Activated CD4-positive, alpha-beta T cell treated with anti-CD3 and anti-CD28 coated beads, Interleukin-2, amount 50 U/mL, for 24 hours (primary cell): ENCODE measurements at regions not wholly inside any gene's neighbourhood (a gene's known extent, or its start where the extent isn't known, plus 50 kb on each side); places are given as distances from the start of the nearest gene placed in this dataset.
"Not testable (repeated sequence)": the region's sequence is repeated elsewhere in the genome, so short reads cannot be mapped to it uniquely, and the experiment has no call there.

Source experiments
- DNase-seq, 2 donors: peaks; one replicate each; pipeline ENCODE4 v3.0.0-alpha.2; 2020; ENCODE audit warnings: low read depth in 1 of 2, low spot score in 1 of 2

DNA sequence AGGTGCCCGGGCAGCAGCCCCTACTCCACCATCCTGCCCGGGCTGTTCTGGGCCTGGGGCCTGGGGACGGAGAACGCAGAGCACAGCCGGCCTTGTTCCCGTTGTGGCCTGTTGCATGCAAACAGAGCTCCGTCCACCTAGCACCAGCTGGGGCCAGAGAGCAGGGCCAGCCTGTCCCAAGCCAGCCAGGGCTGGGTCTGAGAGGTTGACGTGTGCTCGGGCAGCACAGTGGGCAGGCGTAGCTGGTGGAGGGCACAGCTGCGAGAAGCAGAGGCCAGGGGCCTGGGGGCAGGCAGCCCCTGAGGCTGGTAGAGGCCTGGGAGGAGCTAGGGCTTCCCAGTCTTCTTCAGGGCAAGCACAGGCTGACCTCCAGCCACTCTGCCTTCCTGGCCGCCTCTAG lies 1192.6 kb downstream of the BRD1 start:
- DNase-seq: no peak

DNA sequence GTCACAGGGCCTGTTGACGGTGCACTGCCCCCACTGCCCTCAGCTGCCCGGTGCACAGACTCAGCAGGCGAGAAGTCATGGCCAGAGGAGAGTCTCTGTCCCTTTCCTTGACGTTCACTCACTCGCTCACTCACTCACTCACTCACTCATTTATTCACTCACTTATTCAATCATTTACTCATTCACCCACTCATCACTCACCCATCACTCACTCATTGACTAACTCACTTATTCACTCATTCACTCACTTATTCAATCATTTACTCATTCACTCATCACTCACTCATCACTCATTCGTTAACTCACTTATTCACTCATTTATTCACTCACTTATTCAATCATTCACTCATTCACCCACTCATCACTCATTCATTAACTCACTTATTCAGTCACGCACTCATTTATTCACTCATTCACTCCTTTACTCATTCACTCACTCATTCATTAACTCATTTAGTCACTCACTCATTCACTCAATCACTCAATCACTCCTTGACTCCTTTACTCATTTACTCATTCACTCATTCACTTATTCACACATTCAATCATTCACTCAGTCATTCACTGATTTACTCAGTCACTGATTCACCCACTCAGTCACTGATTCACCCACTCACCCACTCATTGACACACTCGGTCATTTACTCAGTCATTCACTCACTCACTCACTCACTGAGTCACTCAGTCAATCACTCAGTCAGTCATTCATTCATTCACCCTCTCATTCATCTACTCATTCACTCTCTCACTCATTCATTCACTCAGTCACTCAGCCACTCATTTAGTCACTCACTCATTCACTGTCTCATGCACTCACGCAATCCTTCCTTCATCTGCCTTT lies 1193.5 kb downstream of the BRD1 start:
- DNase-seq: no peak

DNA sequence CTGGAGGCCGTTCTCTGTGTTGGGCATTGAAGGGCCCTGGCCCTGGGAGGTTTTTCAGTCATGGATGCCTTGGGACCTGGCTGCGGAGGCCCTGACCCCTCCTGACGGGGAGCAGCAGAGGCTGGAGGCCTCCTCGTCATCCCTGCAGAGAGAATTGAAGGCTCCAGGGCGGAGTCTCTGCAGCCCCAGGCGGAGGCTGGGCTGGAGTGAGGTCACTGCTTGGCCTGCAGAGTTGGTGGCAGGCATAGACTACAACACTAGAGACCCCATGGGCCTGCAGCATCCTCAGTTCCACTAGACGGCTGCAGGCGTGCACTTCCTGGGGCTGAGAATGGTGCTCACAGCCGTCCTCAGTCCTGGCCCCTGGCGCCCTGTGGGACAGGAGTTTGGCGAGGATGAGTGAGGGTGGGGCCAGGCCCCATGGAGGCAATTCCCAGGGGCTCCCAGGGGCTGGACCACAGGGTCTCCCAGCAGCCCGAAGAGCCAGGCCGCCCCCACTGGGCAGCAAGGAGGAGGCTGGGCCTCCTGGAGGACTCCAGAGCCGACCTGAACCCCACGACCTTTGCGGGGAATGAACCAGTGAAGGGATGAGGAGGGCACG lies 1194.9 kb downstream of the BRD1 start:
- no peak for DNase-seq

DNA sequence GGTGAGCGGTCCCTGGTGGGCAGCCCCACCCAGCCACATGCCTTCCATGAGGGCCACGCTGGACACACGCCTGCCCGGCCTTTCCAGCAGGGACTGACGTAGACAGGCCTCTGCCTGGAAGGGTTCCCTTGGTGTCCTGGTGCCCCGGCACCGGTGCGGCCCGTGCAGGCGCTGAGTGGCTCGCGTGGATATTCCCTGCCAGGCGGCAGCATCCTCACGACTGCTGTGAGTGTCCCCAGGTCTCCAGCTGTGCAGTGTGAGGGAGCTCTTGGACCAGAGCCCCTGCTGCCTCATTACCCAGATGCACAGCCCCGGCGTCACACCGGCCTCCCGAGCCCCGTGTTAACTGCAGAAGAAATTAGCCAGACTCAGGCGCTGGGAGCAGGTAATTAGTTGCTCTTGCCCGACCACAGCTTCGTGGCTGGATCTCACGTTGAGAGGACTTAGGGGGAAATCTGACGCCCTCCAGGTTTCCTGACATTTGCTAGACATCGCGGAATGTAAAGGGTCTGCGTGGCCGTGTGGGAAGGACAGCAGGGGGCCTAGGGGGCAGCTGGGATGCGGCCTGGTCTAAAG lies 1196.3 kb downstream of the BRD1 start:
- DNase-seq: no peak

DNA sequence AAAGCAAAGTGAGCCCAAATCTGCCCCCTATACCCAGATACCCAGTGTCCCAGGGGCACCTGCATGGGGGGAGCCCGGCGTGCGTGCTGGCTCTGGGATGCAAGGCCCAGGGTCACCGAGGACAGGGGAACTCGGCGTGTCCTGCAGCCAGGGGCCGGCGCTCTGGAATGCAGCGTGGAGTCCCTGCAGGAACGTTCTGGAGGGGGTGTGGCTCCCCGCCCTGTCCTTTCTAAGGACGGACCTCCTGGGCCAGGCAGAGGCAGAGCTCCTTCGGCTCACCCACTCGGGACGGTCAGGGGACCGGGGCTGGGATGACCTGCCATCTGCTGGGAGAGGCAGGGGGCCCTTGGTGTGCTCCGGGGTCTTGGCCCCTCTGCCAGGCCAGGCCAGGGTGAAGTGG lies 1196.8 kb downstream of the BRD1 start:
- no peak for DNase-seq

DNA sequence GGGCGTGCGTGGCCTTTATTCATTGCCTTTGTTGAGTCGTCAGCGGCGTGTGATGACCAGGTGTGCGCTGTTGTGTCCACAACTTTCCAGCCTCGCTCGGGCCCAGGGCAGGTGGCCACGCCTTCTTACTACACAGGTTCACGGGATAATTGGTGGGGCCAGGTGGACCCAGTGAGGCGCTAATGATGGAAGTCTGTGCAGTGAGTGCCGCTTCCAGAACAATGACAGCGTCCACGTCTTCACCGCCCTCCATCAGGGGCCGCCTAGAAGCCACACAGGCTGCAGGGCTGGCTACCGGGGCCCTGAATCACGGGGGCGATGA lies 1197.3 kb downstream of the BRD1 start:
- DNase-seq: no peak

DNA sequence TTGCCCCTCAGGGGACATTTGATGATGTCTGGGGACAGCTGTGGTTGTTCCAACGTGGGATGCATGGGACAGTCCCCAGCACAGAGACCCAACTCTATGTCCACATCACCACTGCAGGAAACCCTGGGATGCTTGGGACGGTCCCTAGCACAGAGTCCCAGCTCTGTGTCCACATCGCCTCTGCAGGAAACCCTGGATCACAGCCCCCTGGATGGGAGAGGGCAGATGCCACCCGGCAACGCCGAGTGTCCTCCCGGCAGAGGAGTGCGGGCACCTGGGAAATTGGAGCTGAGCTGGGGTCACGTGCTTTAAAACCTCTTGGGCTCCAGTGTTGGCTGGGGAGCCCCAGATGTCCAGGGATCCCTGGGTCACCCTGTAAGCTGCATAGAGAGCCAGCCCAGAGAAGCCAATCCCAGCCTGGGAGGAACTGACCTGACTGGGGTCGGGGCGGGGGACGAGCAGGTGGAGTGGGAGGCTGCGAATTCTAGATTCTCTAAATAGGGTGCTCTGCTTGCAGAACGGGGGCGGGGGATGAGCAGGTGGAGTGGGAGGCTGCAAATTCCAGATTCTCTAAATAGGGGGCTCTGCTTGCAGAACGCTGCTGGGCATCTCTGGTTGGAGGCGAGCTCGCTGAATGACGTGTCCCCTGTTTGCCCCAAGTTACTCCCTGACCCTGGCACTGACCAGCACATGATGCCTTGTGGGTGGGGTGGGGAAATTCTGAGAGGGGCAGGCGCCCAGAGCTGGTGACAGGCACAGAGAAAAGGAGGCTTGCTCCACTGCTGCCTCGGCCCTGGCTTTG lies 1197.8 kb downstream of the BRD1 start:
- DNase-seq: no peak

DNA sequence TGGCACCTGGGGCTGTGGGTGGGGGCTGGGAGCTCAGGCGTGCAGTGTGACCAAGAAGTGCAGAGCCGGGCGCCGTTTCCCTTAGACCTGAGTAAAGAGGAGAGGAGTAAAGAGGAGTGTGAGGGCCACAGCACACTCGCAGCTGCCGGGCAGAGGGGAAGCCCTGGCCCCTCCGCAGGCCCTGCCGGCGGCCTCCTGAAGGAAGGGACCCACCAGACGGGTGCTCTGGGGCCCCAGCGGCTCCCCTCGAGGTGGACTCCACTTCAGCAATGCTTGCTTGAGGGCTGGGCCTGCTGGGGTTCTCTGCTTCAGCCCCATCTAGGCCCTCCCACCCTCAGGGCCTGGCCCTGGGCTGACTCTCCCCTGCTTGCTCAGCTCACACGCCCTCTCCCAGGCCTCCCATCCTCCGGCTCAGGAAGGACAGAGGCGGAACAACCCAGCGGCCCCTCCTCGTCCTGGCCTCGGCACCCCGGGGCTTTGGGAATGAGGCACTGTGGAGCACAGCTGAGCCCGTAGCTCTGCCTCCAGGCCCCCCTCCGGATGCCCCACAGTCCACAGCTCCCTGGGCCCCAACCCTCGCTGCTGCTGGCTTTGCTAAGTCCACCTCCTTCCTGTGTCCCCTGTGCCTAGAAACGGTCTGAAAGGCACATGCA lies 1198.7 kb downstream of the BRD1 start:
- no peak for DNase-seq

DNA sequence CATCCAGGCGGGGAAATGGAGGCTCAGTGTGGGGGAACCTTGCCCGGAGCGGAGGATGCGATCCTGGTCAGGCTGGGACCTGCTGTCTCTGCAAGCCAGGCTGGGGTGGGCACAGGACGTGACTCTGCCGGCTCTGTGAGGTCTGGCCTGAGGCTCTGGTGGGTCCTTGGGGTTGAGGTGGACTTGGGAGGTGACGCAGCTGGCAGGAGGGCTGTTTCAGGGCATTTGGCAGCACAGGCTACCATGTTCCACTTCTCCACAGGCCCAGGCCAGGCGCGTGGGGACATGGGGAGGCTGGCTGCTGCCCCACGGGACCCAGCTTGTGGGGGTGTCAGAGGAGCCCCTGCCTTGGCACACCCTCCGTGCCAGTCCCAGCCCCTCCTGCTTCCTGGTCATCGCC lies 1199.7 kb downstream of the BRD1 start:
- no peak for DNase-seq

DNA sequence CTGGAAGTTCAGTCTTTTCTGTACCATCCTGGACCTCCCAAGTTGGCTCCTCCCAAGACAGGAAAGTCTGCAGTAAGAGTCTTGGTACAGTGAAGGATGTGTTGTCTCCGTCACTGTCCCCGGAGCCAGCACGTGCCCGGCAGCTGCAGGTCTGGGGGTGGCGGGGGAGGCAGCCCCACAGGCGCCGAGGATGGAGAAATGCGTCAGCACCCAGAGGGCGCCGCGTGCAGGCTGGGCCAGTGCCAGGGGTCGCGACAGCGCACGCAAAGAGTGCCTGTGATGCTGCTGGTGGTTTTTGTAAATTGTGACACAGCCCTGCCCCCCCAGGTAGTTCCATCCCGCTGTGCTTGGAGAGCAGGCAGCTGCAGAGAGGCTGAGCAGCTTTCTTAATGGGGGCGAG lies 1200.5 kb downstream of the BRD1 start:
- DNase-seq: no peak

DNA sequence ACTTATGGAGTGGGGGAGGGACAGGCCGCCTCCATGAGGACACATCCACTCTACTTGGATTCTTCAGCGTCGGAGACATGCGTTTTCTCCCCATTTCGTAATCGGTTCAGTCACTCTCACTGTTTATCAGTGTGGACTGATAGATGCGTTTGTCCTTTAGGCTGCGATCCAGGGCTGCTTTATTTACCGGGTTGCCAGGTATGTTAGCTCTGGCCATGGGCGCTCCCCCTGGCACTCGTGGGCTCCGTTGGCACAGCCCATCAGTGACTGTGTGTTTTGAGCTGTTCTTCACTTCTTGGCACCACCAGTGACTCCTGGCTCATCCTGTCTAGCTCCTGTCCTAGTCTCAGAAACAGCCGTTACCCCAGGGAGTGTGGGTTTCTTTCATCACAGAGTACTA lies 1203.3 kb downstream of the BRD1 start:
- DNase-seq: no peak

DNA sequence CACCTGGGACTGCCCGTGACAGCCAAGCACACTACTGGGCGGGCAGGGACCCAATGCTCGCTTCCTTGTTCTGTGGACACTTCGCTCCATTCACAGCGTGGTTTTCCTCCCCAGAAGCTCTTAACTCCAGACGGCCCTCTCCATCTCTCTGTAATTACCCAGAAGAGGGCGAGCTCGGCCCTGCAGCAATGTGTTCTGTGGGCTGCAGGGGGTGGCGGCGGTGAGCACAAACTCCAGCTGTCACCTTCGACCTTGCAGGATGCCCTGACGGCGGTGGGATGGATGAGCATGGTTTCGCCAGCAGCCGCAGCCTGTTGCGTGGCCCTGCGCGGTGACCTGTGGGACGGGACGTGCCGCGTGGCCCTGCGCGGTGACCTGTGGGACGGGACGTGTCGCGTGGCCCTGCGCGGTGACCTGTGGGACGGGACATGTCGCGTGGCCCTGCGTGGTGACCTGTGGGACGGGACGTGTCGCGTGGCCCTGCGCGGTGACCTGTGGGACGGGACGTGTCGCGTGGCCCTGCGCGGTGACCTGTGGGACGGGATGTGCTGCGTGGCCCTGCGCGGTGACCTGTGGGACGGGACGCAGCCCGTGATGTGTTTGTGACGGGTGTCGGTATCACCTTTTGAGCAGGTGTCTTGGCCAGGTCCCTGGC lies 1204.7 kb downstream of the BRD1 start:
- DNase-seq: no peak

DNA sequence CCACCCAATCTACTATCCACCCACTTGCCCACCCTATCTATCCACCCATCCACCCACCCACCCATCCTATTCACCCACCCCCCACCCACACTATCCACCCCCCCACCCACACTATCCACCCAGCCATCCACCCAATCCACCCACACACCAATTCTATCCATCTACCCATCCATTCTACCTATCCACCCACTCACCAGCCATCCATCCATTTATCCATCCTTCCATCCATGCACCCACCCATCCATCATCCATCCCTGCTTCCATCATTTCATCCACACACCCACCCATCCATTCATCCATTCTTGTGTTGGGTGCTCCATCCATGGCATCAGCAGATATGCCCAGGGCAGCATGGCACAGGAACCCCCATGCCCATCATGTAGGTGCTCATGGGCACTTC lies 1206.6 kb downstream of the BRD1 start:
- no peak for DNase-seq

DNA sequence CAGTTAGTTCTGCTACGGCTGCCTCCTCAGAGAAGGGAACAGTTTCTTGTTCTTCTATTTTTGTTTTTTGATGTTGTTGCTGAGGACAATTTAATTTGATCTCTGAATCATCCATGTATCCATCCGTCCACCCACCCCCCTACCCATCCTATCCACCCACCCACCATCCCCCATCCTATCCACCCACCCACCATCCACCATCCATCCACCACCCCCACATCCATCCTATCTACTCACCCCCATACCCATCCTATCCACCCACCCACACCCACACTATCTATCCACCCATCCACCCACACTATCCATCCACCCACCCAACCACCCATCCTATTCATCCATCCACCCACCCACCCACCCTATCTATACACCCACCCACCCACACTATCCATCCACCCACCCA lies 1207.2 kb downstream of the BRD1 start:
- not testable (repeated sequence) for DNase-seq

DNA sequence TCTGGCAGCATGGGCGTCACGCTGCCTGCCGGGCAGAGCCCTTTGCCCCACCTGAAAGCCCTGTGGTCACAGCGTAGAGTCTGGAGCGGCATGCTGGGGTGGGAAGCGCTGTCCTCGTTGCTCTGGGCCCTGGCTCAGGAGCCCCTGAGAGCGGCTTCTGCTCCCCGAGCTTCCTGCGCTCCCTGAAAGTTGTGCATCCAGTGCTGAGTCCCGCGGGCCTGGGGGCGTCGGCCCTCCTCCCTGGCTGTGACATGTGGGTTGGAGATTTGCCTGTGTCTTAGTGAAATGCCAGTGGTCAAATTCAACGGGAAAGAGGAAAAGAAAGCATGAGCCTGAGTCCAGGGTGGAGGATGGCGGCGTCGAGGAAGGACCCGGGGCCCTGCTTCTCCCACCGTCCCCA lies 1208.0 kb downstream of the BRD1 start:
- DNase-seq: no peak

DNA sequence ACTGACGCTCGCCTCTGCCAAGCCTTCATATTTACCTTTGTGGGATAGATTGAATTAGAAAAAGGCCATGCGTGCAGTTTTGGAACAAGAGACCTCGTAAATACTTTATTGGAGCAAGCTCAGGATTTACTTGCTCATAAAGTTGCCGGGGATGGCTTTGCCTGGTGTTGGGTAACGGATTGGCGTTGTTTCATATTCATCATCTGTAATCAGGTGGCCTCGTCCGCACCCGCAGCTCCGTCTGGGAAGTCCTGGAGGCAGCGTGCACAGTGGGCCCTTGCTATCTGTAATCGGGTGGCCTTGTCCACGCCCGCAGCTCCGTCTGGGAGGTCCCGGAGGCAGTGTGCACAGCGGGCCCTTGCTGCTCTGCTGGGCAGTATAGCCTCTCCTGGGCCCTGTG lies 1209.3 kb downstream of the BRD1 start:
- no peak for DNase-seq

DNA sequence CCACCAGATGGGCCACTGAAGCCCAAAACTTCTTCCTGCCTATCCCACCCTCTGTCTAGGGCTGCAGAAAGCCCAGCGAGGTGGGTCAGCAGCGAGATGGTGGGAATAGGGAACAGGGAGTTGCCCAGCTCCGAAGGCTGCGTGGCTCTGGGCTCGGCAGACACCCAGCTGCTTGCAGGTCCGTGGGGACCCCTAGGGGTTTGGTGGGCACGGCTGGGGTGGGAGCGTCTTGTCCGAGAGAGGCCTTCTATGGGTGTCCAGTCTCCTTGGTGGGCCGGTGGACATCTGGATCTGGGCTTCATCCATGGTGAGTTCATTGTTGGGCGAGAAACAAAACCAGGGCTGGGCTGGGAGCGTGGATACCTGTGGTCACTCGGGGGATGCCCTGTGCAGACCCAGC lies 1211.0 kb downstream of the BRD1 start:
- DNase-seq: no peak

DNA sequence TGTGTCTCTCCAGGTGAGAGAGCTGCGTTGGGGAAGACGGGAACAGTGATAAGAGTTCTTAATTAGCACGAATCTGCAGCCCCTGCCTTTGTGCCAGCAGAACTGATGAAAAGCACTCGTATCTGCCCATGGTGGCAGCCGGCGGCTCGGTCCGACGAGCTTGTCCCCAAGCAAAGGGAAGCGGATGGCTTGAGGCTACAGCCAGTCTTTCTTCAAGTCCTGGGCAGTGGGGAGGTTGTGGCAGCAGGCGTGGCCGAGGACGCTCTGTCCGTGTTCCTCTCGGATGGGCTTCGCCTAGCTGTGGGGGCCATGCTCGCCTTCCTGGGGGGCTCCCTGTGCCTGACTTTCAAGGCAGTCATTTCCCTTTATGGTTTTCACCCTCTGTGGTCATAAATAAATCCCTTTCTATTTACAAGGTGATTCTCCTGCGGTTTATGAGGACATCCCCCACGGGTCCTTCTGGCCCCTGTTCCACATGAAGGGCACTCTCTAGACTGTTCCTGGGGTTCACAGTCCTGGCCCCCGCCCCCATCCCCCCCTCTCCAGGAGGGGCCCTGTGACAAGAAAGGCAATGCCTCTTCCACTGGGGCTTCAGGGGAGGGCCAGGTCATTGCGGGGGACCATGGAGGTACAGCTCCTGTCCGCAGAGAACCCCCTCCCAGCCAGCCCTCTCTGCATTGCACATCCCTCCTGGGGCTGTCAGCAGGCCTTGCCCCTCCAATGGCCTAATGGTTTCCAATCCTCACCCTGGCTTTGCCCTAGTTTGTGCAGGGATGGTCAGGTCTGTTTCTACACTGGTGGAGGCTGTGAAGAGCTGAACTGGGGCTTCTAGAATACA lies 1212.3 kb downstream of the BRD1 start:
- no peak for DNase-seq

DNA sequence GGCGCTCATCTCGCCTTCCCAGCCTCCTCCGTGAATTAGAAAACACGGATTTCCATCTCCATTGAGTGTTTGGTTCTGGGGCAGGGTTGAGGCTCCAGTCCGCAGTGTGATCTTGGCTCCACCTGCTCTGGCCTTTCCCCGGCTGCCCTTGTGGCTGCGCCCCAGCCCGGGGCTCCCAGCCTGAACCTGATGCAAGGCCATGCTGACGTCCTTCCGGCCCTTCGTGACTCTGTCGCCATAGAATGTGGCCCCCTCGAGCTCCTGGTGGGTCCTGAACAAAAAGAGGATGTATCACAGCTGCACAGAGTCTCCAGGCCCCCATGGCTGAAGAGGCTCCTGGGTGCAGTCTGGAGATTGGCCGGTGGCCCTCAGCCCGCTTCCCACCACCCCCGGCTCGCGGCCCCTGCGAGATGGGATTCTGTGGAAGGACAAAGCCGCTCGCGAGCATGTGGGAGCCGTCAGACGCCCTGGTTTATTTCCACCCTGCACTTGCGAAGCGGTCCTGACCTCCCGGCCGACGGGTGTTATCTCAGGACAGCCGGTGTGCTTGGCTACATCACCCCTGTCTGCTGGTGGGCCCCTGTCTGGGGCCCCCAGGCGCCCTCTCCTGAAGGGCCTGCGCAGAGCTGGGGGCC lies 1214.0 kb downstream of the BRD1 start:
- DNase-seq: no peak
